ENCODE measurements at regions not wholly inside any gene's neighbourhood (a gene's known extent, or its start where the extent isn't known, plus 50 kb on each side); places are given as distances from the start of the nearest gene placed in this dataset.
"Not testable (repeated sequence)": the region's sequence is repeated elsewhere in the genome, so short reads cannot be mapped to it uniquely, and the experiment has no call there.

DNA sequence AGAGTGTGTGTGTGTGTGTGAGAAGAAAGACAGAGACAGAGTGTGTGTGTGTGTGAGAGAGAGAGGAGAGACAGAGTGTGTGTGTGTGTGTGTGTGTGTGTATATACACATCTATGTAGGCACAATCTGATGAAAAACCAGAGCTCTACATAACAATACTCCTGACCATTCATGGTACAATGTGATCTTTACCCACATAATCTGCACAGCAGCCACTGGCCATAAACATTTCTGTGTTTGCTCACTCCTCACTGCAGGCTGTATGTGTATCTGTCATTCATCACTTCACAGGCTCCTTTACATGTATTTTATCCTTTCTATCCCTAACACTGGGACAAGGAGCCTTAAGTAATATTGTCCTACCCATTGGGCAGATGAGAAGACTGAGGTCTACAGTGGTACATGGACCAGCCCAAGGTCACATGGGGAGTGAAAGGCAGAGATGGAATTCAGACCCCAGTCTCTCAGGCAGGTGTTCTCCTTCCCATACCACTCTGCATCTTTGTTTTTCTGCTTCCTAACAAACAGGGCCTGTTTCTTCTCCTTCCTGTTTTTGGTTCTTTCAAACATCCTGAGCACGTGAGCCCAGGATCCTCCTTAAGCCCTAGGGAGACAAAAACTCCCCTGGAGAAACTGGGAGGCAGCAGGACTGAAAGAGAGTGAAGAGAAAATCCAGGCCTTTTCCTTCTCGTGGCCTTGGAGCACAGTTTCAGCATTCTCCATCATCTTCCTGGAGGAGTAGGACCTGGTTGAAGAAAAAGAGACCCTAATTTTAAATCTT lies 201.7 kb upstream of the MSX2 start:
- DNase-seq (ENCODE audit: low read depth) = no peak

DNA sequence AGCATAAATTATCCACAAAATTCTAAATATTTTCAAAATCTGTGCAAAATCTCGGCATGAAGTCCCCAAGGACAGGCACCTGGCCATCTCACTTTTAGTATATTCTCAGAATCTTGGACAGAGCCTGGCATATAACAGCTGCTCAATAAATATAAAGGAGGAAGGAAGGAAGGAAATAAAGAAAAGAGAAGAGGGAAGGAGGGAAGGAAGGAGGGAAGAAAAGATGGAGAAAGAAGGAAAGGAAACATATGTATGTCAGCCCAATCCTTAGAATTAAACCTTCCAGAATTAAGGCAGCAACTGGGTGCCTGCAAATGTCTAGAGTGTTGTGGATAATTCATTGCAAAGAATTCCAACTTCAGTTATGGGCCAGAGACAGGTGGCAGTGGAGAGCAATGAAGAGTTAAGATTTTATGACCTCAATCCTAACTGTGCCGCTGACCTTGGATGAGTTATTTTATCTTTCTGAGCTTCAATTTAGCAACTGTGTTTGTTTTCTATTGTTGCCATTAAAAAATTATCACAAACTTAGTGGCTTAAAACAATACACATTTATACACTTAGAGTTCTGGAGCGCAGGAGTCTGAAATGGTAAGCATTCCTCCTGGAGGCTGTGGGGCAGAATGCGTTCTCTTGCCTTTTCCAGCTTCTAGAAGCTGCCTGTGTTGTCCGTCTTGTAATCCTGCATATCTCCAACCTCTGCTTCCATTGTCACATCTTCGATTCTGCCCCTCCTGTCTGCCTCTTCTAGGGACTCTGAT lies 200.9 kb upstream of the MSX2 start:
- no peak for DNase-seq (ENCODE audit: low read depth)

DNA sequence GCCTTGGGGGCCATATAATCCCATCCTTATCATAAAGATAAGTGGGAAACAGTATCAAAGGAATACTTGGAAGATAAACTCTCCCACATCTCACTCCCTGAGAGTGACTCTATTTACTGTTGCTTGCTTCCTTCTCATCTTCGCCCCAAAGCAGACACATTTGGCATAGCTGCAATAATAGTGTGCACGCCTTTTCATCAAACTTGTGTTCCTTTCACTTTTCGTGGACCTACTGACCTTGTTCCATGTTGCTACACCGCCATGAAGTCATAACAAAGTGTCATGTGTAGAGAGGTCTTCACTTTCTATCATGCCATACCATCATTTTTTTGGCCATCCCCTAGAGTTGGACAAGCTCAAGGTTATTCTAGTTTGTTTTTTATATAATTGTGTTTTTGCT lies 200.0 kb upstream of the MSX2 start:
- DNase-seq (ENCODE audit: low read depth) = no peak

DNA sequence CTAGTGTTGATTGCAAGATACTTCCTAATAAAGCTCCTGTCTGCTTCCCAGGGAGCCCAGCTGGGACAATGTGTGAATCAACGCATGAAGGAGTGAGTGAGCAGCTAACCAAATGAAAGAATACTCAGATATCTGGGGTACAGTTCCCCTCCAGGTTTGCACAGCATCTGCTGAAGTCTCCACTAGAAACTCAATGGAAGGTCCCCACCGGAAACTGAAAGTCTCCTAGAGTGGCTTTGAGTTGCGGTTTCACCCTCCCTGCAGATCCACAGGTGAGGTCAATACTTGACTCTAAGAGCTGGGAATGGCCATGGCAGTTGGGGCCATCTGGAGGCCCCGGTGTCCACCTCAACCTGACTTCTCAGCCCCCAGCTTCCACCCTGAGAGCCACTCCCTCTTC lies 198.2 kb upstream of the MSX2 start:
- DNase-seq (ENCODE audit: low read depth) = no peak

DNA sequence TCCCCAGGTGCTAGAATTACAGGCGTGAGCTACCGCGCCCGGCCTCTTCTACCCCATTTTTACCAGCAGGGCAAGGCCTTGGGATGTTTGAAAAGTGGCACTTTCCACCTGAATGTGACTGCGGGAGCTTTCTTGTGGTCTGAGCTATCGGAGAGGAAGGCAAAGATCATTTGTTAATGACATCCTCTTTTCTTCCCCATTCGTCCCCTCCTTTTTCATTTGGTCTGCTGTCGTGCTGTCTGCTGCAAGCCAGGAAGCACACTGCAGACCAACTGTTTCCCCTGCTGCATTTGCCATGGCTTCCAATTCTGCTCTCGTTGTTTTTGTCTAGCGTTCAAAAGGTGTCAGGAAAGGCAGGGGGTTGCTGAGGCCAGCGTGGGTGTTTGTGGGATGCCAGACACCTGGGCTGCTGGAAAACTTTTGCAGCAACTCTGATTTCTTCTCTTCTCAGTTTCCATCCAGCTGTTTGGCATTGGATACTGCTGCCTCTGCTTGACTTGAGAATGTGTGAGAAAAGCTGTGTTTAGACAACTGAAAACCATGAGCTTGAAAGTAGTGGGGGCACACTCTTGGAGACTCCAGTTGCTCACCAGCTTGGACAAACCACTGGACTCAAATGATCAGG lies 196.4 kb upstream of the MSX2 start:
- DNase-seq (ENCODE audit: low read depth) = no peak

DNA sequence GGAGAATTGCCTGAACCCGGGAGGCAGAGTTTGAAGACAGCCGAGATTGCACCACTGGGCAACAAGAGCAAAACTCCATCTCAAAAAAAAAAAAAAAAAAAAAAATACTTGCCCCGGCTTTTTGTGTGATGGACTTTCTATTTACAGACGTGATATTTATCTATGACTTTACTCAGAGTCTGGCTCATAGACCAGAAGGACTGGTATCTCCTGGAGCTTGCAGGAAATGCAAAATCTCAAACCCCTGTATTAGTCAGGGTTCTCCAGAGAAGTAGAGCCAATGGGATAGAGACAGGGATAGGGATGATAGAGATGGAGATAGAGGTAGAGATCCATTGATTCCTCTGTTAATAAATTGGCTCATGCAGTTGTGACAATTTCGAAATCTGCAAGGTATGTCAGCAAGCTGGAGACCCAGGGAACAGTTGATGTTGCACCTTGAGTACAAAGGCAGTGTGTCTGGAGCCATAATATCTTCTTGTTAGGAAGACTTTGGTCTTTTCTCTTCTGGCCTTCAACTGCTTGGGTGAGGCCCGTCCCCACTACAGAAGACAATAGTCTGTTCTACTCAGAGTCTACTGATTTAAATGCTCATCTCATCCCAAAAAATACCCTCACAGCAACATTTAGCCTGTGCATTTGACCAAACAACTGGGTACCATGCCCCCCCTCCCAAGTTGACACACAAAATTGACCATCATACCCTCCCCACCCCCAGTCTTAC lies 195.4 kb upstream of the MSX2 start:
- no peak for DNase-seq (ENCODE audit: low read depth)

DNA sequence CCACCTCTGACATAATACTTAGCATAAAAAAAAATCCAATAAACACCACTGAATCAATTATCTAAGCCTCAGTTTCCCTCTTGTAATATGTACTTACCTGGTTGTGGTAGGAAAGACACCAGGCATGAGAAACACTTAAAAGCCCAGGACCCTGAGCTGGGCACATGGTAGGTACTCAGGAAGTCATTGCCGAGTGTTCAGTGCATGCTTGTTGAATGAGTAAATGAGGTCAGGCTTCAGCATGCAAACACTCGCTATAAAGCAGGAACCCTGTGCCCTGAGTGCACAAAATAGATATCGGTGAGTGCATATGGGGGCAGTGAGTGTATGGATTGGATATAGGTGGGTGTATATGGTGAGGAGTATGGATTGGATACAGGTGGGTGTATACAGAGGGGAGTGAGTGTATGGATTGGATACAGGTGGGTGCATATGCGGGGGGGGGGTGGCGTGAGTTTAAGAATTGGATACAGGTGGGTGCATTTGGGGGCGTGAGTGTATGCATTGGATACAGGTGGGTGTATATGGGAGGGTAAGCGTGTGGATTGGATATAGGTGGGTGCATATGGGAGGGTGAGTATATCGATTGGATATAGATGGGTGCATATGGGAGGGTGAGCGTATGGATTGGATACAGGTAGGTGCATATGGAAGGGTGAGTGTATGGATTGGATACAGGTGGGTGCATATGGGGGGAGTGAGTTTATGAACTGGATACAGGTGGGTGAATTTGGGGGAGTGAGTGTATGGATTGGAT lies 194.3 kb upstream of the MSX2 start:
- no peak for DNase-seq (ENCODE audit: low read depth)

DNA sequence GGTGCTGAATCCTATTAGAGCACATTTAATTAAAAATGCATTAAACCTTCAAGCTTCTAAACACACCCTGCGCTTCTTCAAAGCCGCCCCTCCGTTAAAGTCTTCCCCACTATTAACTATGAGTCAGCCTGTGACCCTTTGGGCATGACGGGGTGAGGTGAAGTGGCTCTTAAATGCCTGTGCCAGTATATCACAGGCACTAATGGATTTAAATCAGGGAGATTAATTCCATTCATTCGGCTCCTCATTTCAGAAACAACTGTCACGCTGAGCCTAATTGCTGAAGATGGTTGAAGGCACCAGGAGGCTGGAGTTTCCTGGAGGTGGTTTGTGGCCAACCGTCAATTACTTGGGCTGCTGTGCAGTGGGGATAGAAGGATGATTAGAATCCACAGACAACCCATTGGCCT lies 192.6 kb upstream of the MSX2 start:
- no peak for DNase-seq (ENCODE audit: low read depth)

DNA sequence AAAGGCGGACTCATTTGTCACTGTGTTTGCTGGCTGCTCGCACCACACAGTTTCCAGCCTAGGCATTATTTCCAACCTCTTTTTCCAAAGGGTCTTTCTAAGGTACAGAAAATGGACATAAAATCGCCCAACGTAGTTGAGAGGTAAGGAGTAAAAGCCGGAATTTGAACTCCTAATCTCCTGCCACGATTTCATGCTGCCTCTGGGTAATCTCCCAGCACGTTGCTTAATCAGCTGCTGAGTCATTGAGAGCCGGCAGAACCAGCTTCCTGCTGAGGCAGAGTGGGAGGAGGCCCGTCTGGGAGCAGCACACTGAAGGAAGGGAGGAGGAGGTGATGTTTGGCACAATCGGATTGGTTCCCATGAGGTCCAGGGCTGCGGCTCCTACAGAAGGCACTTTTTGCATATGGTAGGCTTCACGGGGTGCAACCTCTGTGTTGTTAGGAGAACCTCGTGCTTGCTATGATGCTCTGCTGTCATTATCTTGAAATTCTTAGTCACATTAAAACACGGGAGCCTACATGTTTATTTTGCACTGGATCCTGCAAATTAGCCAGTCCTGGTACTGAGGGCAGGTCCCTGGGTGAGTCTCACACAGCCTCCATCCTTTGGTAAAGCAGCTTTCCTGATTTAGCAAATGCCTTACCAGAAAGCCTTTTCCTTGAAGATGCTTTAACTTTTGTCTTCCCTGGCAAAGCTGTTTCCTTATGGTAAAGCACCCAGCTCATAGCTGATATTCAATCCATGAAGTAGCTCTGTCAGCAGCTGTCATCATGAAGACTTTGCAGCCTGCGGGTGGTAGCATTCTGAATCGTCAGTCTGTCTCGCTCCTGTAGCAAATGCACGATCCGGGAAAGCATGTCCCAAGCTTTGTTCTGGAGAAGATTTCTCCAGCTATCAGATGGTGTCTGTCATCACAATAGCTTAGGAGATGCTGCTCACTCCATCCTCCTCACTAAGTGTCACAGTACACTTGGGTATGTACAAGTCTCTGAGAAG lies 191.6 kb upstream of the MSX2 start:
- DNase-seq (ENCODE audit: low read depth) = no peak

DNA sequence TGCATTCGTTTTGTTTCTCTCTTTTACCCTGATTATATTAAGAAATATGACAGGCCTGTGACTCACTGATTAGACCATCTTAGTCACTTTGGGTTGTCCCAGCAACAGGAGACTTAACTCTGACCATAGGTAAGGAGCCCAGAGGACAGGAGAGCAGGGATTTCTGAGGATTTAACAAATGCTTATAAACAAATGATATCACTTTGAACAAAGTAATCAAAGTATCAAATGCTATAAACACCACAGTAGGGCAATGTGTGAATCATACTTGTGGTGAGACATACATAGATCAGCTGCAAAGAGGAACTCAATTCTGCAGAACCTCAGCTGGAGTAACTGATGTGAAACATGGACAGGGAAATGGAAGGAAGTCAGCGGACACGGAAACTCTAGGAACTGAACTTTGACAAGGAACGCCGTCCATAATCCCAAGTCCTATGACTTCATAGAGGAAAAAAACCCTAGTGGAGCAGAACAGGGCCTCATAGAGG lies 190.6 kb upstream of the MSX2 start:
- no peak for DNase-seq (ENCODE audit: low read depth)

DNA sequence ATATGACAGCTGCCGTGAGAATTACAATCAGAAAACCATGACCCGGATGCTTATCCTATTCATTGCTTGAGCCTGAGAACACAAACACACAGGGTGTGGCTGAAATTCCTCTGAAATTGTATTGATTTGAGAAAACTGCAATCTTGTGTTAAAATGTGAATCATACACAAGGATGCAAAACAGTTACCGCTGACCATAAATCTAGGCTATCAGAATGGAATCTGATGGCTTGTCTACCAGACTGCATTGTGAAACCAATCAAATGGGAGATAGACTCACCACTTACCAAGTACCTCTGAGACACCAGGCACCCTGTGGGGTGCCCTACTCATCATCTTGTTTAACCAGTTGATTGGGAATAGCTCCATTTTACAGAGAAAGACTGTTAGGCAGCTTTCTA lies 188.7 kb upstream of the MSX2 start:
- no peak for DNase-seq (ENCODE audit: low read depth)

DNA sequence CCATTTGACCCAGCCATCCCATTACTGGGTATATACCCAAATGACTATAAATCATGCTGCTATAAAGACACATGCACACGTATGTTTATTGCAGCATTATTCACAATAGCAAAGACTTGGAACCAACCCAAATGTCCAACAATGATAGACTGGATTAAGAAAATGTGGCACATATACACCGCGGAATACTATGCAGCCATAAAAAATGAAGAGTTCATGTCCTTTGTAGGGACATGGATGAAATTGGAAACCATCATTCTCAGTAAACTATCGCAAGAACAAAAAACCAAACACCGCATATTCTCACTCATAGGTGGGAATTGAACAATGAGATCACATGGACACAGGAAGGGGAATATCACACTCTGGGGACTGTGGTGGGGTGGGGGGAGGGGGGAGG lies 184.6 kb upstream of the MSX2 start:
- DNase-seq (ENCODE audit: low read depth) = not testable (repeated sequence)

DNA sequence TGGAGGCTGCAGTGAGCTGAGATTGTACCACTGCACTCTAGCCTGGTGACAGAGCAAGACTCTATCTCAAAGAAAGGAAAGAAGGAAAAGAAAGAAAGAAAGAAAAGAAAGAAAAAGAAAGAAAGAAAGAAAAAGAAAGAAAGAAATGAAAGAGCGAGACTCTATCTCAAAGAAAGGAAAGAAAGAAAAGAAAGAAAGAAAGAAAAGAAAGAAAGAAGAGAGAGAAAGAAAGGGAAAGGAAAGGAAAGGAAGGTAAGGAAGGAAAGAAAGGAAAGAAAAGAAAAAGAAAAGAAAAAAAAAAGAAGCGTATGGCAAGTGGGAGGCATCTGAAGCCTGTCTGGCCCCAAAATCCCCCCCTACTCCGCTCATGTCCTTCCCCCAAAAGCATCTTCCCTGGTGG lies 182.3 kb upstream of the MSX2 start:
- DNase-seq (ENCODE audit: low read depth) = no peak

DNA sequence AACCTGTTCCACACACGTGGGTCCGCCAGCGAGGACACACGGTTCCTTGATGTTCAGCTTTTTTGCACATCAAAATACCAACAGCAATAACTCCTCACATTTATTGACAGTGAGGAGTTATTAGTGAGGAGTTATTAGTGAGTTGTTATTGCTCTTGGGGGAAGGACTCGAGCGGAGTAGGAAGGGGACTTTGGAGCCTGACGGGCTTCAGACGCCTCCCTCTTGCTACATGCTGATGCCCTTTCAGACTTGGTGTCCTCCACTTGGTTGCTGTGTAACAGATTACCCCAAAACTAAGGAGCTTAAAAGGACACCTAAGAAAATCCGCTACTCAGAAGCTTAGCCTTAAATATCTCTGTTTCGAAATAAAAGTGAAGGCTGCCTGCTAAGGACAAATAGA lies 181.9 kb upstream of the MSX2 start:
- no peak for DNase-seq (ENCODE audit: low read depth)

DNA sequence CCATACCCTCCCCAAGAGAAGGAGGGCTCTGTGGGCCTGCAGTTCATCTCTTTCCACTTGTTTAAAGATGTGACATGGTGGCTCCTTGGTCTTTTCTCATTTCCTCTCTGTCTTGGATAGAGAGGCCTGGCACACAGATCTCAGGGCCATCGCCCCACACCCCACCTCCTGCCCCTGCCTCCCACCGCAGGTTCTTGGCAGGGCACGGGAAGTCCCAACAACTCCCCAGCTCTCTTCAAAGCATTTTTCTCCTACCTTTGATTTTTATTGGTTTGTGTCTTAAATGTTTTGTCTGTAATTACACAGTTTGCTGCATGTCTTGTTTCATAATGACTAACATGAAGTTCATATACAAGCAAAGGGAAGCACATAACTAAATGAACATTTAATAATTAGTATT lies 178.5 kb upstream of the MSX2 start:
- DNase-seq (ENCODE audit: low read depth) = no peak

DNA sequence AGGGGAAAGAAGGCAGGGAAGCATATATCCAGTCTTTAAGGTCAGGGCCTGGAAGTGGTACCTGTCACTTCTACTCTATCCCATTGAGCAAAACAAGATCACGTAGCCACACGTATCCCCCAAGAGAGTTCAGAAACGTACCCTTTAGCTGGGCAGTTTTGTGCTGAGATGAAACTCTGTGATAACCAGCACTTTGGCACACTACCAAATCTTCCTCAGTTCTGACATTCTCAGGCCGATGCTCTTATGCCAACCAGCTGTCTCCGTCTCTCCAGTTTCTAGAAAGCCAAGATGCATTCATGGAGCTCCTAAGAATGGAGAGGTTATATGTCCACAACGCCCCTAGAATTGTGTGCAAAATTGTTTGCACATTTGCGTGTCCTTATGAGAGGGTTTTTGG lies 176.6 kb upstream of the MSX2 start:
- DNase-seq (ENCODE audit: low read depth) = no peak

DNA sequence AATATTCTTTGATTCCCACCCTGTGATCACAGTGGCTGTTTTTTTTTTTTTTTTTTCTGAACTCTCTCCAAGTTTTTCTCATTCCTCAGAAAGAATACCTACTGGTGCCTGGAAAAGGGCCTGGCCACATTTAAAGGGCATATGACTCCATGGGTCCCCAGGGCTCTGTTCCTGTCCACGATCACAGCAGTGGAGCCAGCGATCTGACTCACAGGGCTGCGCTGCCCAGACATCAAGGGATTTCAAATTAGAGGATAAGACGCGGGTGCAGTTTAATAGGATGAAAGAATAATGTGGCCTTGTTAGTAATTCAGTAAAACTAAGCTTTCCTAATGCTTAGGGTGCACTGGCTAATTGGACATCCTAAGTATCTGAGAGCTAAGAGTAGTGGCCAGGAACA lies 175.1 kb upstream of the MSX2 start:
- no peak for DNase-seq (ENCODE audit: low read depth)

DNA sequence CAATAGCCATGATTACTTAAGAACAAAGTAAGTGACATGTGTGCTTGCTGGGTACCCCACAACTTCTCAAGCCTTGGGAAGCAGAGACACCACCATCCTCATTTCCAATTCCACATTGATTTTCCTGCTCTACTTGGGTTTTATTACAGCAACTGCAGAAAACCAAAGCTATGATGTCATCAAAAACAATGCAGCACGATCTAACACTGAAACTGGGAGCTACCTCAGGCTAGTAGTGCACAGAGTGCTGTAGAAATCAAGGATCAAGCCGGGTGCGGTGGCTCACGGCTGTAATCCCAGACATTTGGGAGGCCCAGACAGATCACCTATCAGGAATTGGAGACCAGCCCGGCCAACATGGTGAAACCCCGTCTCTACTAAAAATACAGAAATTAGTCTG lies 174.4 kb upstream of the MSX2 start:
- DNase-seq (ENCODE audit: low read depth) = no peak

DNA sequence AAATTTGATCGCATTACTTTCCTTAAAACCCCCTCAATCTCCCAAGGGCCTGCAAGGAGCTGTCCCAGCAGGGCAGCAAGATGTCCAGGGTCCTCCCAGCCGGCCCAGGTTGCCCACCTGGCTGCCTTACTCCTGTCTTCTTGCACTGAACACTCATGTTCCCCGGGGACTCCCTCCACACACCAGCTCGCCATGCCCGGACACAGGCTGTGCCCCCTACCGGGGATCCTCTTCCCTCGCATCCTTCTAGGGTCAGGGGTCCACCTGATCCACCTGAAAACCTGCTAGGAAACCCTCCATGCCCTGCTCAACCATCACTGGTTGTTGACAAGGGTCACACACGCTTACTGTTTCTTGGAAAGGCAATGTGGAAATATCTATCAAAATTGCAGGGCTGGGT lies 172.0 kb upstream of the MSX2 start:
- no peak for DNase-seq (ENCODE audit: low read depth)

DNA sequence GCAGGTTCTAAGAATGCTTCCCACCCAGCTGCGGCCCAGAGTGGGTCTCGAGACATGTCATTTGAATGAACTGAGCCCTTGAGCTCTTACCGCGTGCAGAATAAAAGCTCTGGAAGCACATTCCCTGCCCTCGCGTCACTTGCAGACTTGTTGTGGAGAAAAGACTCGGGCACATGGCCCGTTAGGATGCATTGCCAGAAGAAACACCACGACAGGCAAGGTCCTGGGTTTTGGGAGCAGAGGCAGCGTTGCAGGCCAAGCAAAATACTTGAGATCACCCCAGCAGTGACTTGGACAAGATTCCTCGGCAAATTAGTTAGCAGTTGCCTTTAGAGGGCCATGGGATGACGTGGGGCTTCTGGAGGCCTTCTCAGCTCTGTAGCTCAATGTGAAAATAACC lies 170.8 kb upstream of the MSX2 start:
- DNase-seq (ENCODE audit: low read depth) = no peak

All from stimulated activated CD8-positive, alpha-beta memory T cell treated with anti-CD3 and anti-CD28 coated beads, Interleukin-4, amount 100 ng/mL, for 24 hours (primary cell).